ENCODE measurements at regions not wholly inside any gene's neighbourhood (a gene's known extent, or its start where the extent isn't known, plus 50 kb on each side); places are given as distances from the start of the nearest gene placed in this dataset.
"Not testable (repeated sequence)": the region's sequence is repeated elsewhere in the genome, so short reads cannot be mapped to it uniquely, and the experiment has no call there.

DNA sequence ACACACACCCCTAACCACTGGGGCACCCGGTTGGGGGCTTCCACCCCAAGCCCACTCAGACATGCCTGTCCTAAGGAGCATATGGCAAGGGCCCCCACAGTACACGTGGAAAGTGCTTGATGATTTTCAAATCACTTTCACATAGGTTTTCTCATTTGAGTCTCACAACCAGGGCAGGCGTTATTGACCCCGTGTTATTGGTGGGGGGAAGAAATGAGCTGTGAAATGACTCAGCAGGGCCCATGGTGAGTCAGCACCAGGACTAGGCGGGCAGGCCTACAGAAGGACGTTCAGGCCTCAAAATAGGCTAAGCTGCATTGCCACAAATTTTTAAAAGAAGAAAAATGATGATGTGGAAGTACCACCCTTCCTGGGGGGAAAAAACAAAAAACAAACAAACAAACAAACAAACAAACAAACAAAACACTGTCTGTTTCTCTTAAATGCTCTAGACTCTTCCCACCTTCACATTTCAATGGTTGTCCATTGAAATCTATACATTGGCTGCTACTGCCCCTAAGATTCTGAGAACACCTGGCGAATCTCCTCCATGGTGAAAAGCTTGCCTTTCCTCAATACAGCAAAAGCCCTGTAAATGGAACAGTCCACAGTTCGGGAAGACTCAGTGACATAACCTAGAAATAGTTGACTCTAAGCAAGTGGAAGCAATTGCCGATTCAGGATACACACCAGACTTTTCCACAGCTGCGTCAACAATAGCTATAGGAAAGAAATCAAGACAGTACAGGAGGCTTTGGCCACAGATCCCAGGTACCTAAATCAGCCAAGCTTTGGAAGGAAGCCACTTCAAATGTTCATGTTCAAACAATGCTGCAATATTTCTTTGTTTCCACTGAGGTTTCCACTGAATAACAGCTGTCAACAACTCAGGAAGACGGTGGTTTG is 234.7 kb downstream of the TOMM20 start:
- TF ChIP-seq, protein P1, sequence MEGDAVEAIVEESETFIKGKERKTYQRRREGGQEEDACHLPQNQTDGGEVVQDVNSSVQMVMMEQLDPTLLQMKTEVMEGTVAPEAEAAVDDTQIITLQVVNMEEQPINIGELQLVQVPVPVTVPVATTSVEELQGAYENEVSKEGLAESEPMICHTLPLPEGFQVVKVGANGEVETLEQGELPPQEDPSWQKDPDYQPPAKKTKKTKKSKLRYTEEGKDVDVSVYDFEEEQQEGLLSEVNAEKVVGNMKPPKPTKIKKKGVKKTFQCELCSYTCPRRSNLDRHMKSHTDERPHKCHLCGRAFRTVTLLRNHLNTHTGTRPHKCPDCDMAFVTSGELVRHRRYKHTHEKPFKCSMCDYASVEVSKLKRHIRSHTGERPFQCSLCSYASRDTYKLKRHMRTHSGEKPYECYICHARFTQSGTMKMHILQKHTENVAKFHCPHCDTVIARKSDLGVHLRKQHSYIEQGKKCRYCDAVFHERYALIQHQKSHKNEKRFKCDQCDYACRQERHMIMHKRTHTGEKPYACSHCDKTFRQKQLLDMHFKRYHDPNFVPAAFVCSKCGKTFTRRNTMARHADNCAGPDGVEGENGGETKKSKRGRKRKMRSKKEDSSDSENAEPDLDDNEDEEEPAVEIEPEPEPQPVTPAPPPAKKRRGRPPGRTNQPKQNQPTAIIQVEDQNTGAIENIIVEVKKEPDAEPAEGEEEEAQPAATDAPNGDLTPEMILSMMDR (IDR thresholded peaks at IDR 0.05; ENCODE audit: low read depth, low read length, missing control alignments) = no peak
- in situ Hi-C loops (cut with HindIII; ENCODE audit: low sequenced_read_pairs) = loop anchor here (5.0 kb wide), 2 partner anchors 42 to 83 kb away; no protein-coding TSS in a partner anchor
- DNase-seq (ENCODE audit: low read depth) = no peak
- H3K4me3 ChIP-seq (ENCODE audit: low read depth, low read length) = no peak overlapping the region

DNA sequence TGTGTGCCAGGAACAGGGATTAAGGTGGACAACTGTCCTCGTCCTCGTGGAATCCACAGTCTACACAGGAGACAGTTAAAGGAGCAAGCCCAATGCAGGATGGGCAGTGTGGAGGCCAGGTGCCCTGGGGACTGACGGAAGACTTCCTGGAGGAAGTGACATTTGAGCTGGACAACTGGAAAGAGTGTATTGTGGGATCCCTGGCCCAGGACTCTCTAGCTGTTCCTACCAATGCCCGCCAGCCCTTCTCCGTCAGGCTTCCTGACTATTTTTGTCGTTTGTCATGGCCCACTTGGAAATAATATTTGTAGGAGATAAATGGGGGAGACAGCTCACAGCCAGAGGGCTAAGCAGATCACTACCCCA is 235.3 kb downstream of the TOMM20 start:
- no peak for DNase-seq (ENCODE audit: low read depth)
- TF ChIP-seq, protein P1 (IDR thresholded peaks at IDR 0.05; ENCODE audit: low read depth, low read length, missing control alignments) = no peak
- no peak overlapping the region for H3K4me3 ChIP-seq (ENCODE audit: low read depth, low read length)
- in situ Hi-C loops (cut with HindIII; ENCODE audit: low sequenced_read_pairs) = loop anchor here (5.0 kb wide), 2 partner anchors 41 to 84 kb away; no protein-coding TSS in a partner anchor

- no peak overlapping the region for H3K4me3 ChIP-seq (ENCODE audit: low read depth, low read length)
- TF ChIP-seq, protein P1 (IDR thresholded peaks at IDR 0.05; ENCODE audit: low read depth, low read length, missing control alignments) = no peak
- in situ Hi-C loops (cut with HindIII; ENCODE audit: low sequenced_read_pairs) = loop anchor here (5.0 kb wide), 2 partner anchors 40 to 85 kb away; no protein-coding TSS in a partner anchor
- no peak for DNase-seq (ENCODE audit: low read depth)
Observed at GRCh38 chr1:234892642-234893041, 236.0 kb downstream of the TOMM20 start.

GRCh38 chr1:234891427-234891826 is 237.2 kb downstream of the TOMM20 start:
- DNase-seq (ENCODE audit: low read depth) = no peak
- TF ChIP-seq, protein P1 (IDR thresholded peaks at IDR 0.05; ENCODE audit: low read depth, low read length, missing control alignments) = no peak
- no peak overlapping the region for H3K4me3 ChIP-seq (ENCODE audit: low read depth, low read length)
- in situ Hi-C loops (cut with HindIII; ENCODE audit: low sequenced_read_pairs) = loop anchor here (5.0 kb wide), 2 partner anchors 39 to 86 kb away; no protein-coding TSS in a partner anchor

DNA sequence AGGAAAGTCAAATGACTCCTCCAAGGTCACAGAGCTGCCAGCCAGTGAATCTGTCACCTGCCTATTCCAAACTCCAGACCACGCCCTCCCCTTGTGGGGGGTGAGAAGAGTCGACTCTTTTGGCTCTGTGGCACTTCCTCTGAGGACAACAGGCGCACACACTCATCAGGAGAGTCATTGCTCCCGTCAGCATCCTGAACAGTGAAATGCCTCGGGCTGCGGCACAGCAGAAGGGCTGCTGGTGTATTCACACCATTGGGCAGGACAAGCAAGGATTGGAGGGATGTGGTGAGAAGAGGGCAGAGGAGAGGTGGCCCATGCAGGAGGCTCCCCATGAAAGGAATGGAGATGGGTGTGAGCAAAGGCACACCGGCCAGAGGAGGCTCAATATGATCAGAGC is 239.0 kb downstream of the TOMM20 start:
- in situ Hi-C loops (cut with HindIII; ENCODE audit: low sequenced_read_pairs) = loop anchor here (5.0 kb wide), 2 partner anchors 37 to 88 kb away; no protein-coding TSS in a partner anchor
- H3K4me3 ChIP-seq (ENCODE audit: low read depth, low read length) = no peak overlapping the region
- TF ChIP-seq, protein P1 (IDR thresholded peaks at IDR 0.05; ENCODE audit: low read depth, low read length, missing control alignments) = no peak
- DNase-seq (ENCODE audit: low read depth) = no peak

DNA sequence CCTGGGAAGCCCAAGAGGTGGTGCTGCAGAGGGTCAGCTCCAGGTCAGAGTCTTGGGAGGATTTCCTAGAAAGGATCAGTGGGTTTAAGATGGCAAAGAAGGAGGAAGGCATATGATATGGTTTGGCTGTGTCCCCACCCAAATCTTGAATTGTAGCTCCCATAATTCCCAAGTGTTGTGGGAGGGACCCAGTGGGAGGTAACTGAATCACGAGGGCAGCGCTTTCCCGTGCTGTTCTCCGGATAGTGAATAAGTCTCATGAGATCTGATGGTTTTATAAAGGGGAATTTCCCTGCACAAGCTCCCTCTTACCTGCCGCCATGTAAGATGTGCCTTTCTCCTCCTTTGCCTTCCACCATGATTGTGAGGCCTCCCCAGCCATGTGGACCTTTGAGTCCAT is 240.4 kb downstream of the TOMM20 start:
- H3K4me3 ChIP-seq (ENCODE audit: low read depth, low read length); DNase-seq (ENCODE audit: low read depth); in situ Hi-C loops (cut with HindIII; ENCODE audit: low sequenced_read_pairs): not testable (repeated sequence)

All from astrocyte of the cerebellum (primary cell).